ENCODE measurements at regions not wholly inside any gene's neighbourhood (a gene's known extent, or its start where the extent isn't known, plus 50 kb on each side); places are given as distances from the start of the nearest gene placed in this dataset.

DNA sequence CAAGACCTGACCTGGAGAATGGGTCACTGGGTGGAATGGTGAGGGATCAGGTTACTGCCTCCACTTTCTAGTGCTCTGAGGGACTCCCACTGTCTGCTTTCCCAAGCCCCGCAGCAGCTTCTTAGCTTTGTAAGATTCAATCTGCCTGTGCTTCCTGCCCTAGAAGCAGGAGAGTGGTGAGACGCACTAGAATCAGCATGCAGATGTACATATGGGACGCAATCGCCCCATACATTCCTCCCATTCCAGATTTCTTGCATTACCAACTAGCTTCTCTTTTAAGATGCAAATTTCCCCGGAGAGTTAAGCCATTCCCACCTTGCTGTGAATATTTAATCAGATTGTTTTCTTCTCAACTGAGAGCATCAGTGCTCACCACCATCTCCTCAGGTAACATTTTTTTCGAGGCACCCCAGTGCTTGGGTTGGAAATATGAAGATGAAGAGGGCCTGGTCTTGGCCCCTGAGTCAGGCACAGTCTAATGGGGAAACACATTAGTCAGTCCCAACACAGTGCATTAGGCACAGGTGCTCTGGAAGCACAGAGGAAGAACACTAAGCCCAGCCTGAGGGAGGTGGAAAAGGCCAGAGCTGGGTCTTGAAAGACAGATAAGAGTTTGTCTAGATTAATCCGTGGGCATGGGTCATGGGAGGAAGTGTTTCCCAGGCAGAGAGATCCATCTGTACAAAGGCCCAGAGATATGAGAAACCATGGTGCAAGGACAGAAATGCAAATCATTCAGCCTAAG, 66.7 kb upstream of the PRPS1 start:
- no peaks in the 10 kb centered on the region for H3K9me3 ChIP-seq
- no peak overlapping the region for H3K4me3 ChIP-seq
- ATAC-seq: no peak
- no peak overlapping the region for H3K27ac ChIP-seq
- no peak for TF ChIP-seq CTCF (IDR thresholded peaks at IDR 0.05)
- TF ChIP-seq POLR2A (IDR thresholded peaks at IDR 0.05): no peak
- peaks cover 0 to 6% of the 10 kb centered on the region in 2 donors for H3K27me3 ChIP-seq
- no peak for DNase-seq
- no peaks in the 10 kb centered on the region for H3K36me3 ChIP-seq
- WGBS (ENCODE audit: insufficient coverage, low coverage, low lambda C conversion rate, missing lambda C conversion rate): 20% methylated on average over 7 of the region's 7 CpGs
- H3K4me1 ChIP-seq: no peaks in the 10 kb centered on the region
- intact Hi-C loops (cut with DNase I): no loop called here

DNA sequence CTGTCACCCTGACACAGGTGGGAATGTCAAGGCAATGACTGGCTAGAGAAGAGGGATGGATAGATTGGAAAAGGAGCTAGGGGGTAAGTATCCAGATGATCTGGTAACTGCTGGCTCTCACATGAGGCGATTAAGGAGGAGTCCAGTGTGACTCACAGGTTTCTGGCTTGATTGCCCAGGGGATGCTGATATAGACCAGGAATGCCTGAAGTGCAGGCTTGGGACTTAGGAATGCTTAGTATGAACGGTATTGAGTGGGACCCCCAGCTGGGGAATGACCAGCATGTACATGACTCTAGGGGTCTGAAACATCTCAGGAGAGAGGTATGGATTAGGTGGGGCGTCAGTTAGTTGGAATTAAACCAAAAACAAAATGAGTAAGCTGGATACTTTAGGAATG, 65.8 kb upstream of the PRPS1 start:
- no peak for DNase-seq
- WGBS (ENCODE audit: insufficient coverage, low coverage, low lambda C conversion rate, missing lambda C conversion rate): 56% methylated on average over 3 of the region's 3 CpGs
- no peak overlapping the region for H3K4me3 ChIP-seq
- H3K9me3 ChIP-seq: no peaks in the 10 kb centered on the region
- H3K36me3 ChIP-seq: no peaks in the 10 kb centered on the region
- peaks cover 0 to 6% of the 10 kb centered on the region in 2 donors for H3K27me3 ChIP-seq
- ATAC-seq: no peak
- no peak overlapping the region for H3K27ac ChIP-seq
- intact Hi-C loops (cut with DNase I): no loop called here
- no peaks in the 10 kb centered on the region for H3K4me1 ChIP-seq
- TF ChIP-seq POLR2A (IDR thresholded peaks at IDR 0.05): no peak

GRCh38 chrX:107563824-107564223, 64.5 kb upstream of the PRPS1 start:
- Histone ChIP-seq H3K36me3 (no peaks in the 10 kb centered on the region), H3K4me1 (no peaks in the 10 kb centered on the region), H3K27me3 (peaks cover 0 to 6% of the 10 kb centered on the region in 2 donors), H3K4me3 (no peak overlapping the region), H3K27ac (no peak overlapping the region), H3K9me3 (no peaks in the 10 kb centered on the region)
- WGBS (ENCODE audit: insufficient coverage, low coverage, low lambda C conversion rate, missing lambda C conversion rate): 63% methylated on average over 1 of the region's 4 CpGs
- TF ChIP-seq POLR2A (IDR thresholded peaks at IDR 0.05) (no peak), CTCF (IDR thresholded peaks at IDR 0.05) (no peak)
- intact Hi-C loops (cut with DNase I): no loop called here
- DNase-seq (no peak), ATAC-seq (no peak)

DNA sequence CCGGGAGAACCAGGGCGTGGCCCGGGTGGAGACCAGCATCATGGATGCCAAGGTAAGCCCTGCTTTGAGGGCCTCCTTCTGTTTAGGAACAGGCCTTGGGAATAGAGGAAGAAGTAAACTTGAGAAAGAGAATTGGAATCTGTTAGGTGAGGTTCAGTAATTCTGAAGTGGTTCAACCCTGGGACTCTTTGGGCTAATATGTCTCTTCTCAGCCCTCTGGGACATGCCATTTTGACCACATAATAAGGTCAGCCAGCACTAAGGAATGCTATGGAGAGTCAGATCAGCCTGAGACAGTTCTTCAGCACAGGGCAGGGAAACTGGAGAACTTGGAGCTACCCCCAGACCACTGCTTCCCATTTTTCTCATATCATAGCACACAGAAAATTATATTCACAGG, 63.3 kb upstream of the PRPS1 start:
- intact Hi-C loops (cut with DNase I): no loop called here
- no peaks in the 10 kb centered on the region for H3K4me1 ChIP-seq
- H3K27ac ChIP-seq: no peak overlapping the region
- H3K36me3 ChIP-seq: no peaks in the 10 kb centered on the region
- no peak for TF ChIP-seq POLR2A (IDR thresholded peaks at IDR 0.05)
- TF ChIP-seq CTCF (IDR thresholded peaks at IDR 0.05): no peak
- DNase-seq (no peak), ATAC-seq (no peak)
- no peaks in the 10 kb centered on the region for H3K9me3 ChIP-seq
- H3K27me3 ChIP-seq: no peaks in the 10 kb centered on the region
- WGBS (ENCODE audit: insufficient coverage, low coverage, low lambda C conversion rate, missing lambda C conversion rate): 75% methylated on average over 3 of the region's 3 CpGs
- no peak overlapping the region for H3K4me3 ChIP-seq

DNA sequence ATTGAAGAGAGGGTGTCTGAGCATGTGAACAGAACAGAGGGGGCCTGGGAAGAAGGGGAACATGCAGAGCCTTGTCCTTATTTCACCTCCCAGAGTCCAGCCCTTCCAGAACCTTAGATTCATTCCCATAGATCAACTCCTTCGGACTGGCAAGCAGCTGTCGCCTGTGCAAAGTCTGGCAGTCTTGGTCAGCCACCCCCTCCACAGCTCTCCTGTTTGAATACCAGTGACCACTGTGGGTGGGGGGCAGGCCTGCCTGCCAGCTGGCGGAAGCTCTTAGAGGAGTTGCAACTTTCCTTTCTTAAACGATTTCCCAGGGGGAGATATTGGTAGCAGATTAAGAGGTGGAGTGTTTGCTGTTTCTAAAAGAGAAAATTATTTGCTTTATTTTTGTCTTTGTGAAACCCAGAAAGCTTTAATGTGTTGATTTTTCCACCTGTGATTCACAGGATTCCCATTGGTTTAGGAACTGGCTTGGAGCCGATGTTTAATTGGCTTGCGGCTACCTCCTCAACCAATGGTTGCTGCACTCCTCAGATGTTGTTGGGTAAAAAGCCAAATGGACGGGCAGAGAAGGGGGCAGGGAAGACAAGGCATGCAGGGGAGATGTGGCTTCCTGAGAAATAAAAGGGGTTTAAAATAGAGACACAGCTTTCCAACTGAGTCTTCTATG, 62.2 kb upstream of the PRPS1 start:
- Histone ChIP-seq H3K4me3 (no peak overlapping the region), H3K9me3 (no peaks in the 10 kb centered on the region), H3K36me3 (no peaks in the 10 kb centered on the region), H3K27me3 (no peaks in the 10 kb centered on the region), H3K27ac (no peak overlapping the region), H3K4me1 (no peaks in the 10 kb centered on the region)
- DNase-seq: no peak
- 66% methylated on average over 6 of the region's 7 CpGs for WGBS (ENCODE audit: insufficient coverage, low coverage, low lambda C conversion rate, missing lambda C conversion rate)
- TF ChIP-seq CTCF (IDR thresholded peaks at IDR 0.05): no peak
- TF ChIP-seq POLR2A (IDR thresholded peaks at IDR 0.05): no peak
- intact Hi-C loops (cut with DNase I): no loop called here
- ATAC-seq: no peak

All from right lobe of liver (tissue), 6 donors.